WTC11 (cell line): ENCODE measurements at regions not wholly inside any gene's neighbourhood (a gene's known extent, or its start where the extent isn't known, plus 50 kb on each side); places are given as distances from the start of the nearest gene placed in this dataset.

Source experiments
- ATAC-seq: fragments of 200-7000 bp; cut with Tn5 transposase; 2 replicates; pipeline ENCODE4 v1.10.0; 2021; ENCODE audit warnings: mild to moderate bottlenecking, moderate library complexity
- CTCF ChIA-PET: fragments of 300-600 bp; sonication (Branson Sonifier 250); formaldehyde crosslinking; loops from one replicate; lab custom pipeline; 2021; ENCODE audit warnings: antibody characterized with exemption; lab: Charles Lee
- POLR2A ChIA-PET: fragments of 350-600 bp; sonication (Branson Sonifier 250); formaldehyde crosslinking; loops from one replicate; lab custom pipeline; 2021; ENCODE audit warnings: antibody characterized with exemption; lab: Charles Lee
- DNase-seq: peaks from one replicate; pipeline ENCODE4 v3.0.0; 2021; ENCODE audit warnings: low spot score
- H3K27ac Mint-ChIP-seq: 2 replicates; pipeline ENCODE4 v1.8.0; 2021; ENCODE audit warnings: mixed read lengths
- H3K27me3 Mint-ChIP-seq: 2 replicates; pipeline ENCODE4 v1.8.0; 2021; ENCODE audit warnings: low read depth, mild to moderate bottlenecking, moderate library complexity, mixed read lengths
- H3K36me3 Mint-ChIP-seq: 2 replicates; pipeline ENCODE4 v1.8.0; 2021; ENCODE audit warnings: mixed read lengths
- H3K4me1 Mint-ChIP-seq: 2 replicates; pipeline ENCODE4 v1.8.0; 2022; ENCODE audit warnings: mixed read lengths
- H3K4me3 Mint-ChIP-seq: 2 replicates; pipeline ENCODE4 v1.8.0; 2021; ENCODE audit warnings: mild to moderate bottlenecking, moderate library complexity, mixed read lengths
- H3K9me3 Mint-ChIP-seq: 2 replicates; pipeline ENCODE4 v1.8.0; 2021; ENCODE audit warnings: mixed read lengths
- AFF4 ChIP-seq: sonication (generic); formaldehyde crosslinking; IDR thresholded peaks from 2 replicates; pipeline ENCODE4 v1.8.1; 2023; ENCODE audit warnings: mild to moderate bottlenecking, missing genetic modification reagents, borderline replicate concordance
- ATF1 ChIP-seq: sonication (generic); formaldehyde crosslinking; IDR thresholded peaks from 2 replicates; pipeline ENCODE4 v1.8.1; 2023; ENCODE audit warnings: mild to moderate bottlenecking, moderate library complexity, missing genetic modification reagents
- ZNF263 ChIP-seq: sonication (generic); formaldehyde crosslinking; IDR thresholded peaks from 2 replicates; pipeline ENCODE4 v1.8.1; 2022; ENCODE audit warnings: low read depth, mild to moderate bottlenecking, moderate library complexity, missing genetic modification reagents
- ZNF512 ChIP-seq: sonication (generic); formaldehyde crosslinking; IDR thresholded peaks from 2 replicates; pipeline ENCODE4 v1.8.1; 2022; ENCODE audit warnings: missing genetic modification reagents, borderline replicate concordance
- ZNF532 ChIP-seq: fragments of 250-450 bp; sonication (Bioruptor Pico); IDR thresholded peaks from 2 replicates; pipeline ENCODE4 v1.9.0; 2021; ENCODE audit warnings: mild to moderate bottlenecking, borderline replicate concordance
- TF ChIP-seq, protein P1 (sequence below): fragments of 250-450 bp; sonication (Bioruptor Pico); conservative IDR thresholded peaks from 2 replicates; pipeline ENCODE4 v1.9.0; 2021; ENCODE audit warnings: mild to moderate bottlenecking
- TF ChIP-seq, protein P2 (sequence below): sonication (generic); formaldehyde crosslinking; conservative IDR thresholded peaks from 2 replicates; pipeline ENCODE4 v1.8.1; 2022; ENCODE audit warnings: mild to moderate bottlenecking, missing genetic modification reagents
- TF ChIP-seq, protein P3 (sequence below): sonication (generic); formaldehyde crosslinking; IDR thresholded peaks from 2 replicates; pipeline ENCODE4 v1.8.0; 2022; ENCODE audit warnings: mild to moderate bottlenecking, missing genetic modification reagents

GRCh38 chr10:78620985-78621799 is 447.6 kb upstream of the ZMIZ1 start (continued):
- TF ChIP-seq AFF4 (no peak), ZNF532 (CRISPR knock-in tag) (no peak)

DNA sequence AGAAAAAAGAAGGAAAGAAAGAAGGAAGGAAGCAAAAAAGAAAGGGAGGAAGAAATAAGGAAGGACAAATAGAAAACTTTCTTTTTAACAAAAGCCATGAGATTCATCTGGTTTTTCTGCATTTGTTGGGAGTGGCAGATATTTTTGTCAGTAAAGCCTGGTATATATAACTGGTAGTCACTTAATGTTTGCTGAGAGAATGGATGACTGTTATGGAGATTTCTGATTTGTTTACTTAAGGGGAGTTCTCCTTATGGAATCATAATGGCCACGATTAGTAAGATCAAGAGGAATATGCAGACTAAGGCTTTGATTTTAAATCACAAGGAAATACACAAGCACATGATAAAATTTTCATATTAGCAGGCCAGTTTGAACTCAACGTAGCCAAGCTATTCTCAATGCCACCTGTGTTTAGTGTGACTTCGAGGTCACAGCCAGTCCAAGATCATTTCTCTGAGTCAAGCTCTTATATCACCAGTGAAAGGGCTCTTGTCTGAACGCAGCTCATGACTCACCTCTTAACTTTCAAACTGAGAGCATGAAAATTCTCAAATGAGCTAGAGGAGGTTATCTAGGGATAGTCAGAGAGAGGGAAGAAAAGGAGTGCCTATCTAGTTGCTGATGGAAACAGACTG is 445.1 kb upstream of the ZMIZ1 start:
- CTCF ChIA-PET: interaction anchor here (0.7 to 1.5 kb wide), 2 partner anchors 18 to 34 kb away, joined by 3 to 5 read pairs; no protein-coding TSS in a partner anchor
- peaks cover 16% of the 10 kb centered on the region for H3K4me1 Mint-ChIP-seq
- no peak overlapping the region for H3K27ac Mint-ChIP-seq
- H3K4me3 Mint-ChIP-seq: no peak overlapping the region
- no peak for TF ChIP-seq ZNF263 (CRISPR knock-in tag)
- 0 out of 2 replicates have a peak, but pooled peaks have one; percentile 21 for TF ChIP-seq ZNF512
- TF ChIP-seq, all 79 proteins: peak for 1
- no peaks in the 10 kb centered on the region for H3K36me3 Mint-ChIP-seq
- peaks cover 31% of the 10 kb centered on the region for H3K27me3 Mint-ChIP-seq
- no peak for DNase-seq
- H3K9me3 Mint-ChIP-seq: no peaks in the 10 kb centered on the region
- ATAC-seq: no peak
- POLR2A ChIA-PET: no interaction called here

GRCh38 chr10:78624791-78625190 is 444.0 kb upstream of the ZMIZ1 start:
- TF ChIP-seq, protein P1, sequence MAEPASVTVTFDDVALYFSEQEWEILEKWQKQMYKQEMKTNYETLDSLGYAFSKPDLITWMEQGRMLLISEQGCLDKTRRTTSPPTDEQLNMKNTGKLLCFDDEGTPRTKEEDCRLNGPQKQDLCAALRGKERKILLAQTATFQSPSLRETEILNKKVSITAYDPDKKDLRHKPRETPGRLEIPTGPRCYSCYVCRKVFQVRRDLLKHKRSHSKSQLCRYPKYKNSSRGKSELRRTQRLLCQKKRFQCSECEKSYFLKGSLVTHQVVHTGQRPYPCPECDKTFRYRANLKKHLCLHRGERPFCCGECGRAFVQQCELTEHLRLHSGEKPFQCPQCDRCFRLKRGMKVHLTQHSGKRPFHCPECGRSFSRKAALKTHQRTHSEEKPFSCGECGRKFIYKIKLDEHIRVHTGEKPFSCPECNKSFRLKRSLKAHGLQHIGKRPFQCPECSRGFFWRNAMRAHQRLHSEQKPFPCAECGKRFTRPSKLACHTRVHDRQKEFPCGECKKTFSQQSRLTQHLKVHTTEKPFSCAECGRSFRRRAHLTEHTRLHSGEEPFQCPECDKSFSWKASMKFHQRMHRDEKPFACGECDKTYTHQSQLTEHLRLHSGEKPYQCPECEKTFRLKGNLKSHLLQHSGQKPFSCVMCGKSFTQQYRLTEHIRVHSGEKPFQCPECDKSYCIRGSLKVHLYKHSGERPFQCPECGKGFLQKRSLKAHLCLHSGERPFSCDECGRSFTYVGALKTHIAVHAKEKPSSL (CRISPR knock-in tag): no peak
- no peak for TF ChIP-seq ATF1 (CRISPR knock-in tag)
- TF ChIP-seq, protein P2, sequence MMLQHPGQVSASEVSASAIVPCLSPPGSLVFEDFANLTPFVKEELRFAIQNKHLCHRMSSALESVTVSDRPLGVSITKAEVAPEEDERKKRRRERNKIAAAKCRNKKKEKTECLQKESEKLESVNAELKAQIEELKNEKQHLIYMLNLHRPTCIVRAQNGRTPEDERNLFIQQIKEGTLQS: no peak
- TF ChIP-seq, protein P3, sequence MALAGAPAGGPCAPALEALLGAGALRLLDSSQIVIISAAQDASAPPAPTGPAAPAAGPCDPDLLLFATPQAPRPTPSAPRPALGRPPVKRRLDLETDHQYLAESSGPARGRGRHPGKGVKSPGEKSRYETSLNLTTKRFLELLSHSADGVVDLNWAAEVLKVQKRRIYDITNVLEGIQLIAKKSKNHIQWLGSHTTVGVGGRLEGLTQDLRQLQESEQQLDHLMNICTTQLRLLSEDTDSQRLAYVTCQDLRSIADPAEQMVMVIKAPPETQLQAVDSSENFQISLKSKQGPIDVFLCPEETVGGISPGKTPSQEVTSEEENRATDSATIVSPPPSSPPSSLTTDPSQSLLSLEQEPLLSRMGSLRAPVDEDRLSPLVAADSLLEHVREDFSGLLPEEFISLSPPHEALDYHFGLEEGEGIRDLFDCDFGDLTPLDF (CRISPR knock-in tag): no peak
- POLR2A ChIA-PET: no interaction called here
- H3K4me3 Mint-ChIP-seq: no peak overlapping the region
- no peak overlapping the region for H3K27ac Mint-ChIP-seq
- H3K36me3 Mint-ChIP-seq: no peaks in the 10 kb centered on the region
- ATAC-seq: no peak
- peaks cover 16% of the 10 kb centered on the region for H3K4me1 Mint-ChIP-seq
- no peaks in the 10 kb centered on the region for H3K9me3 Mint-ChIP-seq
- DNase-seq: no peak
- CTCF ChIA-PET: interaction anchor here (1.5 kb wide), 1 partner anchor 33 kb away, joined by 5 read pairs; no protein-coding TSS in a partner anchor
- H3K27me3 Mint-ChIP-seq: peaks cover 31% of the 10 kb centered on the region
